Pulmonary artery endothelial cell (primary cell): ENCODE measurements at regions not wholly inside any gene's neighbourhood (a gene's known extent, or its start where the extent isn't known, plus 50 kb on each side); places are given as distances from the start of the nearest gene placed in this dataset.
"Not testable (repeated sequence)": the region's sequence is repeated elsewhere in the genome, so short reads cannot be mapped to it uniquely, and the experiment has no call there.

ENCODE experiments used
- DNase-seq: peaks from one replicate; pipeline ENCODE4 v3.0.0-alpha.2; 2011; ENCODE audit warnings: low read depth, low spot score

DNA sequence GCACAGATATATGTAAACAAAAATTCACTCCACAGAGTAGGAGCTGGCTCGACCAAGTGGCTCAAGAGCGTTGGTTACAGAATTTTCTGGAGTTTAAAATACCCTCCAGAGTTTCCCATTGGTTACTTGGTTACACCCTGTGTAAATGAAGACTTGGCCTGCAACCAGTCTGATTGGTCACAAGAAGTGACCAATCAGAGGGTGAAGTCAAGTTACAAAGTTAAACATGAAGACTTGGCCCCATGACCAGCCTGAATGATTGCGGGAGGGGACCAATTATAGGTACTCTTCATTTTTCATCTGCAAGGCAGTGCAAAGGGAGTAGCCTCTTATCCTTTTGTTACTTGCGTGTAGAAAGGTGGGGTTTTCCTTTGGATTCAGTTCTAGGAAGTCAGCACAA, 121.3 kb upstream of the SALL1 start:
- no peak for DNase-seq

DNA sequence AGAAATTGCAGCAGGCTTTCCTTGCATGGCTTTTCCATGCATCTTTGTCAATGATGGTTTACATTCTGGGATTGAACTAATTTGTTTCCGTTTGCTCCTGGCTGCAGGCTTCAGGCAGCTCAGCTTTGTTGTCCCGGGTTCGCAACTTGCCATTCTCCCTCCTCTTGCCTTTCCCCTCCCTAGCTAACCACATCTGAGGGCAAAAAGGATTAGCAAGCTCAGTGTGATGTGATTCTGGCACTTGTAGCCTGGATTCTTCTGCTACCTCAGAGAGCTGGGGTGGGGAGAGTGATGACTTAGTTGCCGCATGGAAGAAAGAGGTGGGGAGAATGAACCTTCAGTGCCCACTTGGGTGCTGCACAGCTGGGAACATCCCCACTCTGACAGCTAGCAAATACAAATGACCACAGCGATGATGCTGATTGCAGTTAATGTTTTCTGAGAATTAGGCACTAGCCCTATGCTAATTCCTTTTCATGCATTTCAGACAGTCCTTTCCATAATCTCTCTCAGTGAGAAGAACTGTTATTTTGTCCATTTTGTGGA, 120.2 kb upstream of the SALL1 start:
- no peak for DNase-seq

DNA sequence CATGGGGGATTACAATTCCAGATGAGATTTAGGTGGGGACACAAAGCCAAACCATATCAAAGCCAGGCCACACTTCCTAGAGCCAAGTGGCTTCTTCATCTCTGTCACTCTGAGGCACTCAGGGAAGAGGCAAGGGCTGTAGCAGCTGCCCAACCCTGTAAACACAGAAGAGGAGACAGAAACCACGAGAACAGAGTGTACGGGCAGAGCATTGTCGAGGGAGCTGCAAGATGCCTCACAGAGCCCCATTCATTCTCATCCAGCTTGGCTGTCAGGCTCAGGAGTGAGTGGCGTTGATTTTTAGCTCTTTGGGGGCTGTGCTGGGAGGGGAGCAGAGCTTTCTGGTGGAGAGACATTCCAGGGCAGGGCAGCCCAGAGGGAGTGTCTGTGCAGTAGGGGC, 117.2 kb upstream of the SALL1 start:
- no peak for DNase-seq

DNA sequence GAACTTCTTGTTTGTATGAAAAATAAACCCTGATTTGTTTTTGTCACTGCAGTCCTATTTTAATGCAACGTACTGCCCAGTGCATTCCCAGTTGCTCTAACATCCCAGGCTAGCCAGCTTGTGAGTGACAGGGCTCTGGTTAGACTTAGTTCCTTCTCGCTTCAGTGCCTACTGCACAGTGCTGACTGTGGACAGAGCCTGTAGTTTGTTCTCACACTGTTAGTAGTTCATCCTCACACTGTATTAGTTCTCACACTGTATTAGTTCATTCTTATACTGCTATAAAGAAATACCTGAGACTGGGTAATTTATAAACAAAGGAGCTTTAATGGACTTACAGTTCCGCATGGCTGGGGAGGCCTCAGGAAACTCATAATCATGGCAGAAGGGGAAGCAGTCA, 116.6 kb upstream of the SALL1 start:
- no peak for DNase-seq

DNA sequence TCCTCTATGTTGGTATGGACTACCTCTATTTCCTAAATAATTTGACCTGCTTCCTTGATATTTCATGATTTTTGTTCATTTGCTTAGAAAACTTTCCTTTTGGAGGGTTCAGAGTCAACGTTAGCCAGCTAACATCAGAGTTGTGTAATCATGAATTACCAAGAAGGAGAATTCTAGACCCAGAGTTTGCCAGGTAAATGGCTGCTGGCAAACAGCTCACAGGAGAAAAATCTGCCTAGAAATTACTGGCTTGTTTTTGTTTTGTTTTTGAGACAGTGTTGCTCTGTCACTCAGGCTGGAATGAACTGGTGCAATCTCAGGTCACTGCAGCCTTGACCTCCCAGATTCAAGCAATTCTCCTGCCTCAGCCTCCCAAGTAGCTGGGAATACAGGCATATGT, 111.4 kb upstream of the SALL1 start:
- no peak for DNase-seq

DNA sequence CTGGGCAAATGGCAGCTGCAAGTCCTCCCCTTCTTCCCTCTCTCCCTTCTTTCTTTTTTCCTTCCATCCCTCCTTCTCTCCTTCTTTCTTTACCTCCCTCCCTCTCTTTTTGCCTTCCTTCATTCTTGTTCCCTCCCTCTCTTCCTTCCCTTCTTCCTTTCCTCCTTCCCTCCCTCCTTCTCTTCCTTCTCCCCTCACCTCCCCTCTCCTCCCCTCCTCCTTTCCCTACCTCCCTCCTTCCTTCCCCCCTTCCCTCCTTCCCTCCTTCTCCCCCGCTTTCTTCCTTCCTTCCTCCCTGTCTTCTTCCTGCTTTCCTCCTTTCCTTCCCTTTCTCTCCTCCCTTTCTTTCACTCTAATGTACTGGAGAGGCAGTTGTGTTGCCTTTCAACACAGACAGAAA, 110.8 kb upstream of the SALL1 start:
- DNase-seq = no peak

DNA sequence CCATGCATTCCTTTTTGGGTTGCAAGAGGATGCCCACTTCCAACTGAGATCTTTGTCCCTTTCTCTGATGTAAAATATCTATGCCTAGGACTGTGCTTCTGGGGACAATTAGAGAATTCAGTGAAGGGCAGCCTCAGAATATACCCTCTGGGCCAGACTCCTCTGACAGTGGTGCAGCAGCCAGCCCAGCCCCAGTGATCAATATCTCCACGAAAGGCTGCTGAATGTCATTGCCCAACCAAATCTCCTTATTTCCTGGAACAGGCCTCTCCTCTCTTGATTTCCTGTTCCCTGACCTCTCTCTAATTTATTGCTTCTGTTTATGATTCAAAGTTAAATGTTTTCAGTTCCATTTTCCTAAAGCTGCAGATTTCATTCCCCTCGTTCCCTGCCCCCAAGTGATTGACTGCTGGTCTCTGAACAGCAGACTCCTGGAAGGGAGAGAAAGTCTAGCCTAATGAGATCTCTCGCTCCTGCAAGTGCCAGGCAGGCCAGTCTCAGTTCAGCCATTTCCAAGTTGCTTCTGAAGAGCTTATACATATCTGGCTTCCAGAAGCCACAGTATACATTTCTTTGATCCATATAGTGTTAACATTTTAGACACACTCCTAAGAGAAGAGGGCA, 104.4 kb upstream of the SALL1 start:
- no peak for DNase-seq

DNA sequence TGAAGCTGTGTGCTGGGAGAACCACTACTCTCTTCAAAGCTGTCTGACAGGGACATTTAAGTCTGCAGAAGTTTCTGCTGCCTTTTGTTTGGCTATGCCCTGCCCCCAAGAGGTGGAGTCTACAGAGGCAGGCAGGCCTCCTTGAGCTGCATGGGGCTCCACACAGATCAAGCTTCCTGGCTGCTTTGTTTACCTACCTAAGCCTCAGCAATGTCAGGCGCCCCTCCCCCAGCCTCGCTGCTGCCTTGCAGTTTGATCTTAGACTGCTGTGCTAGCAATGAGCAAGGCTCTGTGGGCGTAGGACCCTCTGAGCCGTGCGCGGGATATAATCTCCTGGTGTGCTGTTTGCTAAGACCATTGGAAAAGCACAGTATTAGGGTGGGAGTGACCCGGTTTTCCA, 103.3 kb upstream of the SALL1 start:
- not testable (repeated sequence) for DNase-seq

DNA sequence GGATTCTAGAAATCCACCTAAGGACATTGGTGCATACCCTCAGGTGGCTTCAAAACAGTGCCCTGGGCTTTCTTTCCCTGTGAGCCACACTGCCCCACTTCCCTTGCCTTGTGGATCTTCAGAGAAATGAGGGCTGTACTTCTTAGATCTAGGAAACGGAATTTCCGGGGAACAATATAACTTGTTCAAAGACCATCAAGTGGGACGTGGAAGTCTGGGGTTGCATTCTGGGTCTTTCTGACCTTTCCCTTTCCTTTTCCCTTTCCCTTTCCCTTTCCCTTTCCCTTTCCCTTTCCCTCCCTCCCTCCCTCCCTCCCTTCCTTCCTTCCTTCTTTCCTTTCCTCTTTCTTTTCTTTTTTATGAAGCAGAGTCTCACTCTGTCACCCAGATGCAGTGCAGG, 97.1 kb upstream of the SALL1 start:
- DNase-seq = no peak

DNA sequence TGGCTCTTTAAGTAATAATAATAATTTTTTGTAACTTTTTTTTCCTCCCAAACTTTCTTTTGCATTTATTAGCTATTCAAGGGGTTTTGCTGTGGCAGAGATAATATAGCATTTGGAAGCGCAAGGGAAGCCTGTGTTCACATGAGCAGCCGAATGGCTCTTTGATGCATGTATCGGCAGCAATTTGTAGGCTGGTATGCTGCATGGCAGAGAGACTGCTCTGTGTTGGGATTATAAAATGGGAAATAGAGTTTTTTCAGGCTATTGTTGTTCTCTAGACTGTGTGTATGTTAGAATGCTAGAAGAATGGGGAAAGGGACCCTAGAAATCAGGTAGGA, 94.6 kb upstream of the SALL1 start:
- DNase-seq = no peak

DNA sequence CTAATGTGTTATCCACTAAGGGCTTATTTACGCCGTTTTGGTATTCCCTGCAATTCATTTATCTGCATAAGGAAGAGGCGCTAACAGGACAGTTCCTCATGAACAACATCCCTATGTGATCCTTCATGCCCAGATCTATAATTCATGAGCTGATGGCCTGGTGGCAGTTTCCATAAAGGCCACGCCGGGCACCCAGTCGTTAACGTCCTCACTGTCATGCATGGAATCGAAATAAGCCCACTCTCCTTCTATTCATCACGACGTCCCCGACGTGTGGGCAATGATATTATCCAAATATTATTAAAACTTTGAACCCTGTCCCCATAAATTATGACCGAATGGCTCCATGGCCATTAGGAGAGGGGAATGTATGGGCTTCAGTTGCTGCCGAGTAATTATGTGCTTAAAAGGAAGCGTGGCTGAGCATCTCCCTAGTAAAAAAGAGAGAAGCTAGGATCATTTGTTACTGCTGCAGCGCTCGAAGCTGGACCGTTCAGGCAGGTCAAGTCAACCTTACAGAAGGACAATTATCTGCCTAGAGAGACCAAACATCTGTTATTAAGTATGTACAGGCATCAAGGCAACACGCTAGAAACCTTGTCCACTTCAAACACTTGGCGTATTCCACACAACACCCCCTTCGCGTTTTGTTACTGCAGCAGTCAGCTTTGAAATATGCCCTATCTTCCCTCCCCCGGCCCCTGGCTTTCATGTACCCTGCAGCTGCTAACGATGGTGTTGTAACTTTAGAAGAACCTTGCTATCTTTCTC, 94.0 kb upstream of the SALL1 start:
- DNase-seq = no peak

DNA sequence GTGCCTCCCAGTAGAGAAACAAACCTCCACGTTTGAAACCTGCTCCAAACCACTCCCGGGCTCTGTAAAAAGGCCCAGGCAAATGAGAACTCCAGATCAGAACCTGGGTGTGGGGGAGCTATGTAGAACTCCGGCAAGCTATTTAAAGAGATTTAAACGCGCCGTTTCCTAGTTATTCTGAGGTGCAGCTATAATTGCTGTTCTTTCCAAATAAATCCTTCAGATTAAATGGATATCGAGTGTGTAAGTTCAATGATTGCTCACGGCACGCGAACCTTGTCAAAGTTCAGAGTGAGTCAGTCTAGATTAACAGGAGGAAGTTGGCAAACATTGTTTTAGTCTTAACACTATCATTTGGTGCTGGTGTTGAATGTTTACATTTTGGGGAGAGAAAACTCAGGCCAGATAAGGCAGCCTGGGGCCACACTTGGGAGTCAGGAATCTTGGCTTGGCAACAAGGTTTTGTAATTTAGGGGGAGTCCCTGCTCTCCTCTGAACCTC, 92.9 kb upstream of the SALL1 start:
- DNase-seq = no peak

DNA sequence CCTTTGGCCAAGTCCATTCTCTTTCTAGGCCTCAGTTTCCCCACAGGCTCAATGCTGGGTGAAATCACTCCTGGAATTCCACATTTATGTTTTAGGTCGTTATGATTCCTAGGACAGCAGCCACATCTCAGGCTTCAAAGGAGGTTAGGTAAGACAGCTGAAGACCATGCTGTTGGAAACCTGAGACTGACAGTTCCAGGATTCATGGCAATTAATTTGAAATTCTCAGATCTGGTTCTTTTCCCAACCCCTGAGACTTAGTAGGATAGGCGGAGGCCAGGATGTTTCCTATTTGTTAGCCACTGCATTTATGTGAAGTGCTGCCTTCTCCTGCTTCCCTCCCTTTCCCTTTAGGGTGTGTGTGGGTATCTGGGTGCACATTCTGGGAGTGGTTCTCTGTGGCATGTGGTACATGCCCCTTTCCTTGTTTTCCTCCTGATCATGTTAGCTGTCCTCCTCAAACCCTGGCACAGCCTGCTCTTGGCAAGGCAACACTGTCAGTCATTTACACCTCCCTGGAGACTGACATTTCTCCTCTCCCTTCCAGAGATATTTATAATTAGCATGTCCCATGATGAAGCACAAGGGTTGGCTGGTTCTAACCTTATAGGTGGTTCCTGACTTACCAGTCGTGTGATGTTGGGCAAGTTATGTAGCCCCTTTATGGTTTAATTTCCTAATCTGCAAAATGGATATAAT, 91.4 kb upstream of the SALL1 start:
- DNase-seq = no peak

DNA sequence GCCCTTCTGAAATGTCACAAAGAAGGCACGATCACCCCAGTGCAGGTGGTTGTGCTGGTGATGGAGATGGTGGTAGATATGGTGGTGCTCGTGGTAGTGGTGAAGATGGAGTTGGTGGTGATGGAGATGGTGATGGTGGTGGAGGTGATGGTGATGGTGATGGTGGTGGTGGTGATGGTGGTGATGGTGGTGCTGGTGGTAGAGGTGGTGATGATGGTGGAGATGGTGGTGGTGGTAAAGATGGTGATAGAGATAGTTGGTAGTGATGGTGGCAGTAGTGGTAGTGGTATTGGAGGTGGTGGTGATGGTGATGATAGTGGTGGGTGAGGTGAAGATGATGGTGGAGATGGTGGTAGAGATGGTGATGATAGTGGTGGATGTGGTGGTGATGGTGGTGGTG, 88.1 kb upstream of the SALL1 start:
- no peak for DNase-seq

DNA sequence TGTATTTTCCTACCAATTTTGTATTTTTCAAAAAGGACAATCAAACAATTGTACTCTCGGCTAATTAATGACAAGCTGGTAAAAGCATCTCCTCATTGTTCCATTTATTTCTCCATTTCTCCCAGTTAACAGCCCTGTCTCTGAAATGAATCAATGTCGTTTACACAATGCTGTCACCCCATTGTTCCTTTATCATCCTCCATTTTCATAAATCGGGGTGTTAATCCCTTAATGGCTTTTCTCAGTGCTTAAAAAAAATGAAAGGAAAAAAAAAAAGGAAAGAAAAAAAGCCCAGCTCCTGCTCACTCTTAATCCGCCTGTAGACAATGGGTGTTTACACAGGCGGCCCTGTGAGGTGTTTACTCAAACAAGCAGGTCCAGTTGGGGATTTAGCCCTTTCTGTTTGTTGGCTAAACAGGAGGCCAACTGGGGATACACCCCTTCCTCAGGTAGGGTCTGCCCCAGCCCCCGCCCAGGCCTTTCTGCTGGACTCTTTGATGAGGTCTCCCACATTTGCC, 86.8 kb upstream of the SALL1 start:
- DNase-seq = no peak

DNA sequence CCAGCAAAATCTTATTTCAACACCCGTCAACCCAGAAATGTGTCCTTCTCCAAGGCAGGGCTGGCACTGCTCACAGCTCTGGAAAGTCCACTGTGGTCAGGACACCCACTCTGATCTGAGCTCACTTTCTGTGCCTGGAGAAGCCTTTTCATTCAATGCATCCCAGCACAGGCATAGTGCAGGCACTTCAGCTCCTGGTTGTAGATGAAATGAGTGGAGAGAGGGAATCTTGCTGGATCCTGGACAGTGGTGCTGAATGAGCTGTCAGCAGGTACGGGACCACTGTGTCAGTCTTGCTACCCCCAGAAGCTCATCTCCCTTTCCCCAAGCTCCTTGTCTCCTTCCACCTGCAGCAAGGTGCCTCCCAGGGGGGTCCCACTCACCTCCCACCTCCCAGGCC, 86.1 kb upstream of the SALL1 start:
- no peak for DNase-seq

DNA sequence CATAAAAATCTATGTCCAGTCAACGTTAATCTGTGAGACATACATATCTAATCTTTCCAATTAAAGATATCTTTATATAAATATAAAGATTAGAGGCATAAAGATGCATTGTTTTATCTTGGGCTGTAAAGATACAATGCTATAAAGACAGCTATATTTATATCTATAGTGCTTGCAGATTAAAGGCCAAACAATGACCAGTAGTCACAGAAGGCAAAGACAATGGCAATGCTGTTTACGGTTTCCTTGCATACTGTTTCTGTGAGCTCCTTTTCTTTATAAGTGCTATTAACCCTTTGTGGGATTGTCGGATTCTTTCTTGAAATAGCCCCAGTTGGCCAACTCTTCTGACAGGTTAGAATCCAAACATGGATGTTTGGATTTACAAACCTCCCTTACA, 85.5 kb upstream of the SALL1 start:
- no peak for DNase-seq

DNA sequence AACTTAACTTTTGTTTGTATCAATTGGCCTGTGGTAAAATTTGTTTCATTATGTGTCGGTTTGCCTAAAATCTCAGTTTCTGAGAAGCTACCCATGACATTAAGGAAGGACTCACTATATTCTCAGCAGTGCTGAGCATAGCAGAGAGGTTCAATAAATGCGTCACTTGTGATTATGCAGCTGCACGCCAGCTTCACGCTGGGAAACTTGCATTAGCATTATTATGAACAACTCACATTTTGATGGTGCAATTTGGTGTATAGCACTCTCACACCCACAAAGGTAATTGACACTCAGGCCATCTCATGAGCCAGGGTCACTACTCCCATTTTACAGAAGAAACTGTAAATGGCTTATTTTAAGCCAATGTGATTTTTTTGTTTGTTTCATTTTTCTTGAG, 80.6 kb upstream of the SALL1 start:
- no peak for DNase-seq

DNA sequence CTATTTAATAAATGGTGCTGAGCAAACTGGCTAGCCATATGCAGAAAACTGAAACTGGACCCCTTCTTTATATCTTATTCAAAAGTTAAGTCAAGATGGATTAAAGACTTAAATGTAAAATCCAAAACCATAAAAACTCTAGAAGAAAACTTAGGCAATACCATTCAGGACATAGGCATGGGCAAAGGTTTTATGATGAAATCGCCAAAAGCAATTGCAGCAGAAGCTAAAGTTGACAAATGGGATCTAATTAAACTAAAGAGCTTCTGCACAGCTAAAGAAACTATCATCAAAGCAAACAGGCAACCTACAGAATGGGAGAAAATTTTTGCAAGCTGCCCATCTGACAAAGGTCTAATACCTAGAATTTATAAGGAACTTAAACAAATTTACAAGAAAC, 79.0 kb upstream of the SALL1 start:
- DNase-seq = not testable (repeated sequence)

DNA sequence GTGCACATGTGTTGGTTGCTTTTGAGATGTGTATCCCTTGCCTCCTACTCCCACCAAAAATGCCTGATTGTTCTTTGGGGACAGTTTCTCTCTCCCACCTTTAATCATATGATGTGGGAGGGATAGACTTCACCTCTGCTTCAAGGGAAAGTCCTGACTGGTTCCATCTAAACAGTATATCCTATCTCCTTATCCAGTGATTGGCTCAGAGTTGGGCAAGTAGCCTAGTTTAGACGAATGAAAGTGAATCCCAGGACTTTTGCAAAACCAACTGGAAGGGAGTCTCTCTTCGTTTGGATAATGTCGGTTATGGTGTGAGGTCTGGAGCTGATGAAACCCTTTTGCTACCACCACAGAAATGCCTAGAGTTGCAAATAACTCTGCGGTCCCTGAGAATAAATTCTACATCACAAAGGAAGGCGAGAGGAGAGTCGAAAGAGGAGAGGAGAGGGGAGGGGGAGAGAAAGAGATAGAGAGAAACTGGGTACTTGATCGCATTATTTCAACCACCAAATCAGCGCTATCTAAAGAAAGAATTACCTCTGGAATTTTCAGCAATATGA, 77.1 kb upstream of the SALL1 start:
- no peak for DNase-seq

DNA sequence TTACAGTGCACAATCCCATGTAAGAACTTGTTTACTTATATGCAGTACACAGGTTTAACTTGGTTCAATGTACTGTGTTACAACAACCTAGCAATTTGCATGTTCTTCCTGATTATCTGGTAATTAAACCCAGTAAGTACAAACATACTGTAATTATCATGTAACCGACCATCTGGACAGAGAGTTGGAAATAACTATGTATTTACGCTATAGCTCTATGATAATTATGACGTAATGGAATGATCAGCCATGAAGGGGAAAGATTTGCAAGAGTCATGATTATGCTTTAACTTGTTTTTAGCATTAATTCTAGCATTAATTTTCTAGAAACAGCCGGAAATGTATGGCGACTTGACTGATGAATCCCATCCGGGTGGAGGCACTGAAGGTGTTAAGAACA, 74.8 kb upstream of the SALL1 start:
- no peak for DNase-seq

DNA sequence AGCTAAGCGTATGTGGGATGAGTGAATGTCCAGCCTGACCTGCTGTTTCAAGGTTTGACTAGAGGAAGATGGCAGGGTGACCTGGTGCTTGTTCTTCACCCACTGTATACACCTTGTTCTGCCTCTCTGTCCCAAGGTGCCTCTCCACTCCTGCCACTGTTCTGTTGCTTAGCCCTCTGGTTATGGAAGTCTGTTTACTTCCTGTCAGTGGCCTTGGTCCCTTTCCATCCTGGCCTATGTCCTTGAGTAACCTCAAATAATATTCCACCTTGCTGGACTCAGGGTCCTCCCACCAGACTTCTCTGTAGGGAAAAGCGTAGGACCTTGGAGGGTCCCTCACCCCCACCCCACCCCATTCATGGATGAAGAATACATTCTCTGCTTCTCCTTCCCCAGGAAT, 73.2 kb upstream of the SALL1 start:
- DNase-seq = no peak
